ENCODE measurements at regions not wholly inside any gene's neighbourhood (a gene's known extent, or its start where the extent isn't known, plus 50 kb on each side); places are given as distances from the start of the nearest gene placed in this dataset.

GRCh38 chr12:131218026-131218922 lies 264.6 kb downstream of the ADGRD1 start:
- no peak for TF ChIP-seq GATA2 (IDR thresholded peaks at IDR 0.05; ENCODE audit: low read depth, low read length)
- TF ChIP-seq GATA3 (IDR thresholded peaks at IDR 0.05; ENCODE audit: low read depth, low read length): no peak
